MM.1S (cell line): ENCODE measurements at regions not wholly inside any gene's neighbourhood (a gene's known extent, or its start where the extent isn't known, plus 50 kb on each side); places are given as distances from the start of the nearest gene placed in this dataset.

Source experiments
- CTCF ChIP-seq: fragments of 300-600 bp; sonication (generic); IDR thresholded peaks from 2 replicates; pipeline ENCODE4 v1.5.1; 2016; ENCODE audit warnings: antibody characterized with exemption, low read length, mixed read lengths
- EZH2 ChIP-seq: fragments of 300-600 bp; sonication (generic); optimal IDR thresholded peaks from 2 replicates; pipeline ENCODE3; 2017; ENCODE audit warnings: low read depth, mild to moderate bottlenecking, antibody characterized with exemption, low read length, mixed read lengths
- EZH2phosphoT487 ChIP-seq: fragments of 300-600 bp; sonication (generic); IDR thresholded peaks from 2 replicates; pipeline ENCODE4 v1.6.1; 2018; ENCODE audit warnings: antibody characterized with exemption, low read length

- no peak for TF ChIP-seq CTCF
- no peak for TF ChIP-seq EZH2
- no peak for TF ChIP-seq EZH2phosphoT487
Measured at GRCh38 chr4:92237559-92237958, 66.2 kb upstream of the GRID2 start.
